Urinary bladder (tissue), 3 donors: ENCODE measurements at regions not wholly inside any gene's neighbourhood (a gene's known extent, or its start where the extent isn't known, plus 50 kb on each side); places are given as distances from the start of the nearest gene placed in this dataset.
"Not testable (repeated sequence)": the region's sequence is repeated elsewhere in the genome, so short reads cannot be mapped to it uniquely, and the experiment has no call there.

Experiments used
- DNase-seq: peaks from one replicate; pipeline ENCODE4 v3.0.0-alpha.2; 2015; ENCODE audit errors: extremely low spot score
- H3K27ac ChIP-seq: one replicate; pipeline ENCODE4 v1.5.1; 2013; ENCODE audit warnings: low read depth, mild to moderate bottlenecking, moderate library complexity
- H3K36me3 ChIP-seq: one replicate; pipeline ENCODE4 v1.6.1; 2013; ENCODE audit warnings: mild to moderate bottlenecking, moderate library complexity; ENCODE audit not compliant: insufficient read depth
- H3K4me1 ChIP-seq: one replicate; pipeline ENCODE4 v1.6.1; 2013; ENCODE audit warnings: mild to moderate bottlenecking, moderate library complexity; ENCODE audit not compliant: insufficient read depth
- H3K4me3 ChIP-seq: one replicate; pipeline ENCODE4 v1.5.1; 2013; ENCODE audit warnings: low read depth, low read length
- WGBS: extraction: QIAGEN DNeasy Blood & Tissue Kit; methylation state at CpG from one replicate; pipeline ENCODE4 v1.1.7; 2013; 5-methylcytosine and 5-hydroxymethylcytosine counted together
- donor health status: healthy with polysubstance abuse.
- donor health status: healthy.

DNA sequence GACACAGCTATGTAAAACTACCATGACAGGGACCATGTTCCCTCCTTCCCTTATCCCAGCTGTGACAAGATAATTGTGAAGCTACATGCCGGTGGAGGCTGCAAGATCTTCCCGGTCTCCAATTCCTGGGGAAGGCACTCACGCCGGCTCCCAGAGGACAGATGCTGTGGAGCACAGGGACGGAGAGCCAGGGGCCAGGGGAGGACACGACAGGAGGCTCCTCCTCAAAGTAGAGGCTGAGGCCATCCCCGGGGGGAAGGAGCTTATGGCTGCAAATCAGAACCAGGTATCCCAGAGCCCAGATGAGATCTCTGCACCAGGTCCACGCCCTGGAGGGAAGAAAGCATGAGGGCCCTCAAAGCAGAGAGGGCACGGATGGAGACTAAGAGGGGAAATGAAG lies 286.2 kb downstream of the TCERG1L start:
- 89% methylated on average over 9 of the region's 9 CpGs for WGBS
- Histone ChIP-seq H3K27ac (no peak overlapping the region), H3K4me1 (no peaks in the 10 kb centered on the region), H3K36me3 (no peaks in the 10 kb centered on the region), H3K4me3 (no peak overlapping the region)
- DNase-seq: no peak

DNA sequence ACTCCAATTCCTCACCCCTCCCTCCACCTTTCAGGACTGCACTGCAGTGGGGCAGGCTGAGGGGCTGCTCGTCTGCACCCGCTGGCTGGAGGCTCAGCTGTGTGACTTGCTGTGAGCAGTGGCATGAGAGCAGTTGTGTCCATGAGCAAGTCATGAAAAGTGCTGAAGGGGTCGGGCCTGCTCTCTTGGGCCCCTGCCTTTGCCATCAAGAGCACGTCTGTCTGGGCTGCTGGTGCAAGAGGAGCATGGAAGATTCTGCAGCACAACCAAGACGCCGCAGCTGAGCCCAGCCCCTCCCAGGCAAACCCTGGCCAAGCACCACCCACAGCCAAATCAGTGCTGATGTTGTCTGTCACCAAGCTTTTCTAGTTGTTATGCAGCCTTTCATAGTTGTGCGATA lies 284.3 kb downstream of the TCERG1L start:
- no peak overlapping the region for H3K27ac ChIP-seq
- WGBS: 81% methylated on average over 7 of the region's 7 CpGs
- no peaks in the 10 kb centered on the region for H3K36me3 ChIP-seq
- no peak overlapping the region for H3K4me3 ChIP-seq
- no peak for DNase-seq
- H3K4me1 ChIP-seq: no peaks in the 10 kb centered on the region

DNA sequence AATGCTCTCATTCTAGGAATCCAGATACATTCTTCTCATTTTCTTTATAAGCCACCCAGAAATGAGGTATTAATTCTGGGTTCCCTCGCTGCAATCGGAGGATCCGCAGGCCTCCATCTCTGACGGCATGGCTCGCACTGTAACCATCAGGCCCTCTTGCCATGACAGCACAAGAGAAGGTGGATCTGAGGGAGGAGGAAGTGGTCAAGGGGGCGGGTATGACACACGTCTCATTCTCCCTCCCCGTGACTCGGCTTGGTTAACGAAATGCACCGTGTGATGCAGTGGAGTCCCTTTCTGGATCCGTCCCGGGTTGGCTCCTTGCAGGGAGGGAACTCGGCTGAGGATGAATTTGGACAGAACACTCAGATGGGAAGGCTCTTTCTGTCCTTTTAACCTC lies 280.2 kb downstream of the TCERG1L start:
- H3K27ac ChIP-seq: no peak overlapping the region
- no peaks in the 10 kb centered on the region for H3K4me1 ChIP-seq
- no peaks in the 10 kb centered on the region for H3K36me3 ChIP-seq
- 80% methylated on average over 14 of the region's 14 CpGs for WGBS
- H3K4me3 ChIP-seq: no peak overlapping the region
- DNase-seq: no peak

DNA sequence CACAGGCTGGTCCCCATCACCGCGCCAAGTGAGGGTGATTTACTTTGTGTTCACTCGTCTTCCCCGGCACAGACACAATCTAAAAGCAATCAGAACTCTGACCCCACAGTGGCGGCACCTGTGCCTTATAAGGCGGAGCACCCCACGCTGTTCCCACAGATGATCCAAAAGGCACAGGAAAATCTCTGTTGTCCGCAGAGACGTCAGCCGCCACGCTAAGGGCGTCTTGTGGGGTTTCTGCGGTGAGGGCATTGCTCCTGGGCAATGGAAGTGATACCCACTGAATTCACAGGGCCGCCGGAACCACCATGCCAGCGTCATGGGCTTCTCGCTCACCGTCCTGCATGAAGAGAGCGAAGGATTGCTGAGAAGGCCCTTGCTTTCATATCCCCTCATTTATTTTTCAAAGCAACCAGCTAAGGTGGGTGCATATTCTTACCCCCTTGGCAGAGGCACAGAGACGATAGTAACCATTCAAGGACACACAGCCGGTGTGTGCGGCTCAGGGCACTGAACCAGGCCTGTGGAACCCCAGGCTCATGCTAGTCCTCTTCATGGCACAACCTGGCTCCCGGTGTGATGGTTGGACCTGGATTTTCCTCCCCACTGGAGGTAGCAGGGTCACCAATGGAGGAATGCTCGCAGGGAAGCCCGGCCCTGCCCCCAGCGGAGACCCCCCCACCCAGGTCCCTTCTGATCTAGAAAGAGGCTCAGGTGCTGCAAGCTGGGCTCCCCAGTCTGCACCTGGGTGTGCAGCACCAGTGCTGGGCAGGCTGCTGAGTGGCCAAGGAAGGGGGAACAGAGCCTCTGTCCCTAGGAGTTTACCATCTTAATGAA lies 279.0 kb downstream of the TCERG1L start:
- DNase-seq: no peak
- H3K36me3 ChIP-seq: no peaks in the 10 kb centered on the region
- WGBS: 87% methylated on average over 26 of the region's 26 CpGs

DNA sequence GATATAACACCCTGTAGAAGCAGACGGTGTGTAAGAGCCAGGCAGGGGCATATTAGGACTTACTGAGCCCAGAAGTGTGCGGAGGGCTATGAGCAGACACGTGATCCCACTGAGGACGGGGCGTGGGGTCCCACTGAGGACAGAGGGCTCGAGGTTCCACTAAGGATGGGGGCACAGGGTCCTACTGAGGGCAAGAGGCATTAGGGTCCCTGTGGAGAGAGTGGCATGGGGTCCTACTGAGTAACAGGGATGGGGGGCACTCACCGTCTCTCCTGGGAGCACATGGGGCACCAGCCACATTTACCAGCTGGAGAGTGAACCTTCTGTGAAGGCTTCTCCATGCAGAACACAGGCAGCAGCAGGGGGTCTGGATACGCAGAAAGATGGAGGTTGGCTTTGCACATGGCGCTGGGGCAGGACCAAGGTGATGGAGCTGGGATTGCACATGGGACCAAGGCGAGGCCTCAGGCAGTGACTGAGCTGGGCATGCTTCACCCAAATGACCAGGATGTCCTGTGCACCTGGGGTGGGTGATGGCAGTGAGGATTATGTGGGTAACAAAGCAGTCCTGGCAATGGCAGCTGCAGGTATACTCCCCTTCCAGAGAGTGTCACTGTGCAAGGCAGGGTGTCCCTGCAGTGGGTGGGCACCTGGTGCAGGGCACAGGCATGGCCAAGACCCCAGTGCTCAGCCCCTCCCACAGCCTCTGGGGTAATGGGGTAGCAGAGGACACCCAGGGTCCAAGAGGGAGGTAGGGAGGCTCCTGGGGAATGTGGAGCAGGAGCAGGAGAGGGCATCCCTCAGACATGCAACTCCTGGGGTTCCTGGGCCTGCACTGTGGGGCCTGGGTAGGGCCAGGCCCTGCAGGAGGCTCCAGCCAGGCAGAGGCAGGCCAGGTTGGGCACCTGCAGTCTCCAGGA lies 278.1 kb downstream of the TCERG1L start:
- Histone ChIP-seq H3K27ac (no peak overlapping the region), H3K36me3 (no peaks in the 10 kb centered on the region), H3K4me3 (no peak overlapping the region), H3K4me1 (no peaks in the 10 kb centered on the region)
- no peak for DNase-seq
- 74% methylated on average over 10 of the region's 10 CpGs for WGBS

More for the DNA sequence above, 279.0 kb downstream of the TCERG1L start:
- Histone ChIP-seq H3K4me1 (no peaks in the 10 kb centered on the region), H3K27ac (no peak overlapping the region), H3K4me3 (no peak overlapping the region)

DNA sequence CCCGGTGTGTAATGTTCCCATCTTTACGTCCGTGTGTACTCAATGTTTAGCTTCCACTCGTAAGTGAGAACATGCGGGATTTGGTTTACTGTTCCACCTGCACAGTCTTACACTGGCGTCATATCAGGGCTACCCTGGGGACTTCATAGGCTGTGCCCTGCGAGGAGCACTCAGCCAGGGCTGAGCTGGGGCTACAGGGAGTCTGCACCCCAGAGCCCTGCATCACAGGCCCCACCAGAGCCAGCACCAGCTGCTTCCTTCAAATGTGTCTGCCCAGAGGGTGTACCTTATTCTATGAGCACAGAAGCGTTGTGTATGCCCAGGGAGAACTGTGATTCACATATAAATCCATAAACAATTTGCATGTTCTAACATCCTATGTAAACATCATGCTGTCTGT lies 277.1 kb downstream of the TCERG1L start:
- 79% methylated on average over 8 of the region's 8 CpGs for WGBS
- Histone ChIP-seq H3K36me3 (no peaks in the 10 kb centered on the region), H3K4me1 (no peaks in the 10 kb centered on the region), H3K27ac (no peak overlapping the region), H3K4me3 (no peak overlapping the region)
- DNase-seq: no peak

DNA sequence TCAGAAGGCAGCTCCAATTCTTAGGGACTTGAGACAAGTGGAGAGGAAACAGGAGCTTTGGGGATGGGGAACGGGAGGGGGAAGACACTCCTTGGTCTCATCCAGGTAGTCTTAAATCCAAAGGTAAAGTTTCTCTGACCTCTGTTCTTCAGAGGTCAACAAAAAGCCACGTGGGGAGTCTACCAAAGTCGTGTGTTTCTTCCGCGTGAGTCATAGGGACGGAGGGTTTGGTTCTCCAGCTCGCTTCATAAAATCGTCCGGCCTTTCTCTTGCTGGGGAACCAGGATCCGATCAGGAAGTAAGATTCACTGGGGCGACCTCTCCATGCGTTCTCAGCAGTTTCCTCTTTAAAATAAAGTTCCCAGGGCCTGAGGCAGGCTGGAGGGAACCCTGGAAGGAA lies 275.7 kb downstream of the TCERG1L start:
- no peak overlapping the region for H3K27ac ChIP-seq
- H3K4me3 ChIP-seq: no peak overlapping the region
- WGBS: 41% methylated on average over 12 of the region's 12 CpGs
- no peak for DNase-seq
- no peaks in the 10 kb centered on the region for H3K36me3 ChIP-seq
- H3K4me1 ChIP-seq: no peaks in the 10 kb centered on the region

DNA sequence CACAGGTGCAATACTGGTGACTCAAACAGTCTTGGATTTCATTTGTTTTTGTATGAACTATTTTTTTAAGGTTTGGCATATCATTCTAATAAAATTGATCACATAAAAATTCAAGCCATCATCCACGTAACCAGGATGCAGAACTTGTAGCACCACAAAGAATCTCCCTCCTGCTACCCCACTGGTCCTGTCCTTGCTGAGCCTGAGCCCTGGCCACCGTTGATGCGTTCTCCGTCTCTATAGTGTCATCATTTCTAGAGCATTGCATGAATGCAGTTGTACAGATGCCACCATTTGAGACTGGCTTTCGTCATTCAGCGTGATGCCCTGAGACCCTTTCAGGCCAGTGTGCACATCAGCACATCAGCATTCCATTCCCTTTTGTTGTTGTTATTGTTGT lies 273.5 kb downstream of the TCERG1L start:
- Histone ChIP-seq H3K27ac (no peak overlapping the region), H3K36me3 (no peaks in the 10 kb centered on the region), H3K4me1 (no peaks in the 10 kb centered on the region), H3K4me3 (no peak overlapping the region)
- WGBS: 82% methylated on average over 6 of the region's 6 CpGs
- no peak for DNase-seq

DNA sequence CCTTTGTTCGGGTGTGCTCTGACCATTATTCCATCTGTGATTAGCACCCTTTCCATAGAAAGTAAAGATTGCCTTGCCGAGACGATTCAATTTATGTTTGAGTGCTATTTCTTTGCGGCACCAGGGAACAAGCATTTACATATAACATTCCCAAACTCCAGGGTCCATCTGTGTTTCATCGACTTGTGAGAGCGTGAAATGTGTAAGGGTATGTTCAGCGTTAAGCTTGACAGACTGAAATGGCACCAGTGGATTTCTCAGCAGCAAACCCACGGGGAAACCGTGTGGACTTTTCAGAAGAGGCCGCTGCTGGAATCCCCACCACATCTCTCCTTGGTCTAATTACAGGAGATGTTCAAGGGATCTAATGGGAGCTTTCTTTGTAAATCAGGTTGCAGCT lies 270.5 kb downstream of the TCERG1L start:
- WGBS: 91% methylated on average over 10 of the region's 10 CpGs

DNA sequence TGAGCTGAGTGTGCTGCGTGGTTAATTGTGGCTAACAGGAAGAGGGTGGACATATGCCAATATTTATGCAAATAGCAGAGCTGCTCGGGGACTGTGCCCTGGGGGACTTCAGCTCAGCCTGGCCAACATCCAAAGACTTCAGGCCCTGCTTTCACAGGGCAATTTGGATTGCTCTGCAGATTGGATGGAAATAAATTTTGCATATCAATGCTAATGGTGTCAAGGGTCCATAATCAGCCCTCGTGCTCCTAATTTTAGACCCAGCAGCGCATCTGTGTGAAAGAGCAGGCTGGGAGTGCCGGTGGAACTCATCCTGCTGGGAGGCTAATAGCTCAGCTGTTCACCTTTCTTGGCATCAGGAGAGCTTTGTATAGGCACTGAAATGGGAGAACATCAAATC lies 270.1 kb downstream of the TCERG1L start:
- no peak for DNase-seq

More for the DNA sequence above, 270.5 kb downstream of the TCERG1L start:
- H3K36me3 ChIP-seq: no peaks in the 10 kb centered on the region
- H3K4me3 ChIP-seq: no peak overlapping the region
- H3K27ac ChIP-seq: no peak overlapping the region
- no peaks in the 10 kb centered on the region for H3K4me1 ChIP-seq
- DNase-seq: no peak

DNA sequence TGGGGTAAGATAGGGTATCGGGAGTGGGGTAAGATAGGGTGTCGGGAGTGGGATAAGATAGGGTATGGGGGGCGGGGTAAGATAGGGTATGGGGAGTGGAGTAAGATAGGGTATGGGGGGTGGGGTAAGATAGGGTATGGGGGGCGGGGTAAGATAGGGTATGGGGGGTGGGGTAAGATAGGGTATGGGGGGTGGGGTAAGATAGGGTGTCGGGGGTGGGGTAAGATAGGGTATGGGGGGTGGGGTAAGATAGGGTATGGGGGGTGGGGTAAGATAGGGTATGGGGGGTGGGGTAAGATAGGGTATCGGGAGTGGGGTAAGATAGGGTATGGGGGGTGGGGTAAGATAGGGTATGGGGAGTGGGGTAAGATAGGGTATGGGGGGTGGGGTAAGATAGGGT lies 269.5 kb downstream of the TCERG1L start:
- not testable (repeated sequence) for H3K36me3 ChIP-seq, H3K27ac ChIP-seq, DNase-seq, H3K4me3 ChIP-seq, H3K4me1 ChIP-seq
- WGBS: 83% methylated on average over 6 of the region's 6 CpGs

More for the DNA sequence above, 270.1 kb downstream of the TCERG1L start:
- no peaks in the 10 kb centered on the region for H3K4me1 ChIP-seq
- H3K4me3 ChIP-seq: no peak overlapping the region
- WGBS: 61% methylated on average over 5 of the region's 5 CpGs
- H3K27ac ChIP-seq: no peak overlapping the region
- H3K36me3 ChIP-seq: no peaks in the 10 kb centered on the region
